A673 (cell line): ENCODE measurements at regions not wholly inside any gene's neighbourhood (a gene's known extent, or its start where the extent isn't known, plus 50 kb on each side); places are given as distances from the start of the nearest gene placed in this dataset.

Experiments used
- BruUV-seq: library from RNA; stranded (reverse); fragments of 400-500 nt; replicated peaks from 2 replicates; lab custom pipeline; 2021; lab: Mats Ljungman, UMichigan
- CTCF ChIA-PET: fragments of 300-600 bp; sonication (Branson Sonifier 250); formaldehyde crosslinking; loops from one replicate; lab custom pipeline; 2022; ENCODE audit warnings: antibody characterized with exemption; lab: Charles Lee
- POLR2A ChIA-PET: fragments of 300-600 bp; sonication (Branson Sonifier 250); formaldehyde crosslinking; loops from one replicate; lab custom pipeline; 2022; ENCODE audit warnings: antibody characterized with exemption; ENCODE audit not compliant: low non-redundant PET; lab: Charles Lee
- DNase-seq: peaks from one replicate; pipeline ENCODE4 v3.0.0-alpha.2; 2015; ENCODE audit warnings: low spot score
- H3K27ac ChIP-seq: fragments of 200-600 bp; sonication (generic); 2 replicates; pipeline ENCODE4 v1.5.1; 2016; ENCODE audit warnings: mixed run types, low read depth, mild to moderate bottlenecking, mixed read lengths, antibody characterized with exemption, low read length; ENCODE audit not compliant: poor library complexity, severe bottlenecking
- H3K27me3 ChIP-seq: fragments of 200-600 bp; sonication (generic); replicated peaks from 2 replicates; pipeline ENCODE4 v1.6.1; 2017; ENCODE audit warnings: mixed run types, low read depth, mild to moderate bottlenecking, mixed read lengths, antibody characterized with exemption, low read length; ENCODE audit not compliant: insufficient read depth, poor library complexity
- H3K36me3 ChIP-seq: fragments of 200-600 bp; sonication (generic); 2 replicates; pipeline ENCODE4 v1.6.1; 2016; ENCODE audit warnings: mixed run types, mild to moderate bottlenecking, mixed read lengths, antibody characterized with exemption, low read length; ENCODE audit not compliant: insufficient read depth, poor library complexity, severe bottlenecking
- H3K4me1 ChIP-seq: fragments of 200-600 bp; sonication (generic); 2 replicates; pipeline ENCODE4 v1.6.1; 2017; ENCODE audit warnings: mixed run types, mild to moderate bottlenecking, mixed read lengths, antibody characterized with exemption, low read length; ENCODE audit not compliant: insufficient read depth, poor library complexity, severe bottlenecking
- H3K4me3 ChIP-seq: fragments of 200-600 bp; sonication (generic); 2 replicates; pipeline ENCODE4 v1.5.1; 2016; ENCODE audit warnings: low read depth, mixed run types, mild to moderate bottlenecking, mixed read lengths, low read length; ENCODE audit not compliant: poor library complexity, severe bottlenecking
- H3K9me3 ChIP-seq: fragments of 200-600 bp; sonication (generic); 2 replicates; pipeline ENCODE4 v1.6.1; 2016; ENCODE audit warnings: mixed run types, low read depth, mild to moderate bottlenecking, mixed read lengths, antibody characterized with exemption, low read length; ENCODE audit not compliant: poor library complexity, severe bottlenecking
- CTCF ChIP-seq: fragments of 300-800, 200-600 bp; sonication (generic); conservative IDR thresholded peaks from 2 replicates; pipeline ENCODE4 v1.5.1; 2017; ENCODE audit warnings: low read depth, mild to moderate bottlenecking, antibody characterized with exemption, low read length, moderate library complexity, mixed read lengths
- EZH2 ChIP-seq: fragments of 200-600 bp; sonication (generic); IDR thresholded peaks from 2 replicates; pipeline ENCODE4 v1.6.1; 2017; ENCODE audit warnings: borderline replicate concordance, low read depth, mild to moderate bottlenecking, mixed read lengths, antibody characterized with exemption, low read length; ENCODE audit not compliant: poor library complexity, severe bottlenecking
- intact Hi-C: fragments of 100-400 bp; cut with micrococcal nuclease; formaldehyde crosslinking; loops from one replicate; pipeline ENCODE4 v1.10.0; 2022; ENCODE audit not compliant: unreplicated experiment

GRCh38 chr18:27845897-27846296 is 331.0 kb downstream of the CDH2 start:
- H3K36me3 ChIP-seq, result no peaks in the 10 kb centered on the region
- ChIA-PET CTCF (no interaction called here), POLR2A (no interaction called here)
- no TSS peak for BruUV-seq
- H3K9me3 ChIP-seq, result no peaks in the 10 kb centered on the region
- H3K4me3 ChIP-seq, result no peak overlapping the region
- no peak overlapping the region for H3K27ac ChIP-seq
- TF ChIP-seq EZH2 (no peak), CTCF (no peak)
- DNase-seq, result no peak
- intact Hi-C loops, result no loop called here
- no peaks in the 10 kb centered on the region for H3K4me1 ChIP-seq
- H3K27me3 ChIP-seq, result no peaks in the 10 kb centered on the region

GRCh38 chr18:27843783-27844777 is 332.9 kb downstream of the CDH2 start:
- TF ChIP-seq CTCF (no peak), EZH2 (no peak)
- POLR2A ChIA-PET, result no interaction called here
- Histone ChIP-seq H3K4me1 (no peaks in the 10 kb centered on the region), H3K36me3 (no peaks in the 10 kb centered on the region), H3K27ac (no peak overlapping the region), H3K27me3 (no peaks in the 10 kb centered on the region), H3K9me3 (no peaks in the 10 kb centered on the region), H3K4me3 (no peak overlapping the region)
- CTCF ChIA-PET, result no interaction called here
- intact Hi-C loops, result no loop called here
- no TSS peak for BruUV-seq
- peak; percentile 32 for DNase-seq

- TF ChIP-seq EZH2, result no peak
- TF ChIP-seq CTCF, result no peak
- Histone ChIP-seq H3K27ac (no peak overlapping the region), H3K9me3 (no peaks in the 10 kb centered on the region), H3K27me3 (no peaks in the 10 kb centered on the region), H3K36me3 (no peaks in the 10 kb centered on the region), H3K4me3 (no peak overlapping the region), H3K4me1 (no peaks in the 10 kb centered on the region)
- CTCF ChIA-PET, result no interaction called here
- BruUV-seq, result no TSS peak
- intact Hi-C loops, result no loop called here
- DNase-seq, result no peak
- POLR2A ChIA-PET, result no interaction called here
Observed at GRCh38 chr18:27839141-27839540, 337.8 kb downstream of the CDH2 start.
